Transverse colon (tissue), 4 donors: ENCODE measurements at regions not wholly inside any gene's neighbourhood (a gene's known extent, or its start where the extent isn't known, plus 50 kb on each side); places are given as distances from the start of the nearest gene placed in this dataset.

ENCODE experiments used
- DNase-seq: peaks from one replicate; pipeline ENCODE4 v3.0.0-alpha.2; 2019
- H3K27ac ChIP-seq, 4 donors: fragments of 200-600 bp; sonication (generic); 2 replicates each; pipeline ENCODE4 v1.5.1; 2016 to 2018; ENCODE audit warnings: inconsistent platforms in 4 of 4
- H3K27me3 ChIP-seq: fragments of 200-600 bp; sonication (generic); 2 replicates; pipeline ENCODE4 v1.5.1; 2017; ENCODE audit warnings: inconsistent platforms
- H3K36me3 ChIP-seq, 4 donors: fragments of 200-600 bp; sonication (generic); 2 replicates each; pipeline ENCODE4 v1.5.1; 2017 to 2019; ENCODE audit warnings: inconsistent platforms in 4 of 4
- H3K4me1 ChIP-seq, 4 donors: fragments of 200-600 bp; sonication (generic); 2 replicates each; pipeline ENCODE4 v1.5.1; 2017 to 2020; ENCODE audit warnings: inconsistent platforms in 4 of 4
- H3K4me3 ChIP-seq, 4 donors: fragments of 200-600 bp; sonication (generic); 1 replicate in 1 of 4; 2 replicates in 3 of 4; pipeline versions ENCODE4 v1.5.1 to v1.6.1; 2017 to 2019; ENCODE audit warnings: inconsistent platforms in 4 of 4
- H3K9me3 ChIP-seq, 2 donors: fragments of 200-600 bp; sonication (generic); 2 replicates each; pipeline ENCODE4 v1.5.1; 2017 to 2019; ENCODE audit warnings: inconsistent platforms in 2 of 2
- CTCF ChIP-seq, 5 experiments: fragments of 200-600 bp in 3 of 5; fragments of 450-650 bp in 2 of 5; sonication (generic) in 3 of 5; IDR thresholded peaks; 1 replicate in 2 of 5; 2 replicates in 3 of 5; pipeline ENCODE4 v1.5.1; 2016 to 2017; ENCODE audit warnings: antibody characterized with exemption in 5 of 5, inconsistent platforms in 3 of 5, mild to moderate bottlenecking in 2 of 5, moderate library complexity in 1 of 5
- EP300 ChIP-seq: sonication (generic); formaldehyde crosslinking; IDR thresholded peaks from one replicate; pipeline ENCODE4 v1.6.1; 2017; ENCODE audit warnings: antibody characterized with exemption, low read depth
- POLR2A ChIP-seq: fragments of 450-650 bp; IDR thresholded peaks from one replicate; pipeline ENCODE4 v1.6.1; 2016; ENCODE audit warnings: antibody characterized with exemption, mild to moderate bottlenecking, moderate library complexity
- POLR2AphosphoS5 ChIP-seq, 3 donors: sonication (generic); formaldehyde crosslinking; IDR thresholded peaks; one replicate each; pipeline ENCODE4 v1.6.1; 2016; ENCODE audit warnings: antibody characterized with exemption in 3 of 3
- WGBS, 2 donors: methylation state at CpG; one replicate each; pipeline ENCODE4 v1.1.5; 2018; ENCODE audit warnings: low coverage in 1 of 2; 5-methylcytosine and 5-hydroxymethylcytosine counted together
- in situ Hi-C, 4 donors: fragments of 200-750 bp; cut with MboI; loops; one replicate each; pipeline versions ENCODE4 v1.15.0 to v1.15.1; 2017; ENCODE audit warnings: low sequenced_read_pairs in 3 of 4, low pct_ligation_motif_present in 1 of 4, low pct_unique_long_range_greater_than_20kb in 1 of 4
- intact Hi-C: fragments of 100-400 bp; cut with DNase I; formaldehyde crosslinking; loops from one replicate; pipeline ENCODE4 v1.15.1; 2023; ENCODE audit warnings: low total_unique reads

DNA sequence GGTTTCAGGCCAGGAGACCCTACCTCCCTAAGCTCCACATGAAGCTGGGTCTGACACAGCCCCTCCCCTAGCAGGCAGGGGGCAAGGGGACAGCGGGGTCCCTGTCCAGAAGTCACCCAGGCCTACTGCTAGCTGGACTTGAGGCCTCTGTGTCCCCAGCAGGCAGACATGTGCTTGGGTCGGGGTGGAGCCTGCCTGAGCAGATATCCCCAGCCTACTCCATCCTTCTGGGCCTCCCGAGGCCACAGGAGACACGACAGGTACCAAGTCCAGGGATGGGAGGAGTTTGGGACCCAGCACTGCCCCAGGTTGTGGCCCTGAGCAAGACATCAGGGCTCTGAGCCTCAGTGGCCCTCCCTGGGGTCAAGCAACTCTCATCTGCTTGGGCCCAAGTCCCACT is 105.2 kb upstream of the EIF5 start:
- H3K27me3 ChIP-seq: peaks cover 9% of the 10 kb centered on the region
- H3K4me3 ChIP-seq: no peak overlapping the region
- no peak for DNase-seq
- intact Hi-C loops: no loop called here
- H3K4me1 ChIP-seq: peaks cover 5 to 14% (median 9%) of the 10 kb centered on the region in 4 donors
- H3K27ac ChIP-seq: no peak overlapping the region
- no peak for TF ChIP-seq CTCF (IDR thresholded peaks at IDR 0.05)
- 86% methylated on average over 4 of the region's 4 CpGs; no CpG with 5 or more reads in 1 of the 2 donors for WGBS, 2 donors
- no peaks in the 10 kb centered on the region for H3K9me3 ChIP-seq
- no peaks in the 10 kb centered on the region for H3K36me3 ChIP-seq
- in situ Hi-C loops: no loop called here

GRCh38 chr14:103230021-103230420 is 104.0 kb upstream of the EIF5 start:
- H3K4me3 ChIP-seq: no peak overlapping the region
- H3K36me3 ChIP-seq: no peaks in the 10 kb centered on the region
- no peaks in the 10 kb centered on the region for H3K9me3 ChIP-seq
- intact Hi-C loops (no loop called here), in situ Hi-C loops (no loop called here)
- WGBS, 2 donors: 94 to 100% methylated on average over 1 to 9 of the region's 9 CpGs
- peaks cover 5 to 14% (median 12%) of the 10 kb centered on the region in 4 donors for H3K4me1 ChIP-seq
- TF ChIP-seq POLR2AphosphoS5 (IDR thresholded peaks at IDR 0.05) (no peak), EP300 (no peak), POLR2A (no peak), CTCF (IDR thresholded peaks at IDR 0.05) (no peak)
- no peak for DNase-seq
- peaks cover 6% of the 10 kb centered on the region for H3K27me3 ChIP-seq
- no peak overlapping the region for H3K27ac ChIP-seq

GRCh38 chr14:103230658-103231334 is 103.2 kb upstream of the EIF5 start:
- TF ChIP-seq CTCF (IDR thresholded peaks at IDR 0.05) (no peak), POLR2A (no peak), POLR2AphosphoS5 (IDR thresholded peaks at IDR 0.05) (no peak), EP300 (no peak)
- DNase-seq: no peak
- WGBS, 2 donors: 90 to 100% methylated on average over 1 to 16 of the region's 16 CpGs
- H3K4me1 ChIP-seq: peaks cover 5 to 18% (median 12%) of the 10 kb centered on the region in 4 donors
- H3K27me3 ChIP-seq: no peaks in the 10 kb centered on the region
- no peak overlapping the region for H3K27ac ChIP-seq
- intact Hi-C loops (no loop called here), in situ Hi-C loops (no loop called here)
- no peaks in the 10 kb centered on the region for H3K36me3 ChIP-seq
- H3K4me3 ChIP-seq: no peak overlapping the region
- no peaks in the 10 kb centered on the region for H3K9me3 ChIP-seq

DNA sequence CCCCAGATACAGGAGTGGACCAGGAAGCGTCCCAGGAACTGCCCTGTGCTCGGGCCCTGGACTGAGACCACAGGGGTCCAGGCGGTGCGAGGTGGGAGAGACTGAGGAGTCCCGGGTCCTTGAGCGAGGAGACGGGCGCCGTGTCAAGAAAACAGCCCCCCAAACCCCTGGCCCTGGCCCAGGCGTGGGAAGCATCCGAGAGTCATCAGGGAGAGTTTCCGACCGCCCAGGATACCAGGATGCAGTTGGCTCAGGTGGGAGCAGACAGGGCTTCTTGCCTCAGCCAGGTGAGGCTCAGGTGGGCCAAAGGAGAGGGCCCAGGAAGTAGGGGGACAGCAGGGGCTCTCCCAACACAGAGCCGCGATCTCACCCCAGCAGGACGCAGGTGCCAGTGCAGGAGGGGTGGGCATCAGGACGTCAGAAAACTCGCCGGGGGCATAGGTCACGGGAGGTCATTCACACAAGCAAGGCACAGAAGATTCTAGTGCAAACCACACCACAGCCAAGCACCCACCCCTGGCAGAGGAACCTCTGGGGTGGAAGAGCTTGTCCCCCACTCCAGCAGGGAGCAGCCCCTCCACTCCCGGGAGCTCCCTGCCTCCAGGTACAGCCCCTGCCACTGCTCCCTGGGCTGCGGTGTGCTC is 102.5 kb upstream of the EIF5 start:
- Histone ChIP-seq H3K36me3 (no peaks in the 10 kb centered on the region), H3K4me3 (no peak overlapping the region), H3K27me3 (no peaks in the 10 kb centered on the region), H3K9me3 (no peaks in the 10 kb centered on the region), H3K27ac (no peak overlapping the region), H3K4me1 (peaks cover 5 to 18% (median 12%) of the 10 kb centered on the region in 4 donors)
- in situ Hi-C loops: no loop called here
- DNase-seq: no peak
- 90% methylated on average over 17 of the region's 22 CpGs; no CpG with 5 or more reads in 1 of the 2 donors for WGBS, 2 donors
- TF ChIP-seq CTCF (IDR thresholded peaks at IDR 0.05) (no peak), POLR2A (no peak), POLR2AphosphoS5 (IDR thresholded peaks at IDR 0.05) (no peak), EP300 (no peak)
- intact Hi-C loops: no loop called here
